ENCODE measurements at regions not wholly inside any gene's neighbourhood (a gene's known extent, or its start where the extent isn't known, plus 50 kb on each side); places are given as distances from the start of the nearest gene placed in this dataset.

DNA sequence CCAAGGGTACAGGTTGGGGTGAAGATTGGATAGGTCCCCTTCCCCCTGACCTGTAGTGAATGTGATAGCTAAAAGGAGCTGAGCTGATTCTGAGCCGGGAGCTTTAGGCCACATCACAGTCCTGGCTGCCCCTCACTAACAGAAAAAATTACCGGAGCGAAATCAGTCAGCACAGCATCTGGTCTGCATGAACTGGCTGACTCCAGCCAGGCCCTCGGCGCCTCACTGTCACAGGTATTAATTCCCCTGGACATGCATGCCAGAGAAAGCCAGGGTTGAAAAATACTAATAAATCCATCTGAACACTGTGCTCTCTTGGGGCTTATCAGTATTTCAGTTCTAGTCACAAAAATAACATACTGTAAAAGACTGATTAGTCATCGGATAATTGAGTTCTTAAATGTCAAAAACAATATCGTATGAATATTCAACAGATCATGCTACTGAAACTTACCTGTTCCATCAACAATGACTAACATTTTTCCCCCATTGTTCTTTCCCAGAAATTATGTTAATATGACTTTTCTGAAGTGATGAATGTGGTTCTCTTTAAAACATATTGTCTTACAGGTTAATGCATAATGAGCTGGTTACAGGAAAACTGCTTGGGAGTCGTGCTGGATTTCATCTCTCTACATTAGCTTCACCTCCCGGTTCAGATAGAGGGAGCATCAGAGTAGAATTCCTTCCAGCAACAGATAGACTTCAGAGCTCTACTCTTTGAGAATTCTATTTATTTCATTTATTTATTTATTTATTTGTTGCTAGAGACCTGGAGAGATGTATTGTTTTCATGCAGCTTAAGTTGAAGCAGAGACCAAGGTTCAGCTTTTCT lies 387.7 kb downstream of the NXPE2 start:
- no peak for TF ChIP-seq POLR2AphosphoS5 (IDR thresholded peaks at IDR 0.05)
- no peak for TF ChIP-seq POLR2A (IDR thresholded peaks at IDR 0.05)
- TF ChIP-seq CTCF (IDR thresholded peaks at IDR 0.05), result no peak
- TF ChIP-seq EP300 (IDR thresholded peaks at IDR 0.05), result no peak

DNA sequence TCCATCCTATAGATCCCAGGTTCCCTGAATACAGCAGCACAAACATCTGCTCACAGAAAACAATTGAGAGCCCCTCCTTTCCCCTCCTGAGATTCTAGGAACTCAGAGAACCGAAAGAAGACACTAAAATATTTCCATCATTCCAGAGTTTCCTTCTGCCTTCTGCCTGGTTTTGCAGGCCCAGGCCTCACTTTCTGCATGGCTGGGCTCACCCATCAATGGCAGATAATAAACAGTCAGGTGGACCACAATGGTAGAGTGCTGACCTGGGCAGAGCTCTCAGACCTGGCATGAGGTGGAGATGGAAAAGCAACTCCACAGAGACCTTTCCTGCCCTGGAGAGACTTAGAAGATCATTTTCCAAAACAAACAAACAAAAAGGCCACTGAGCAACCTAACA lies 389.1 kb downstream of the NXPE2 start:
- TF ChIP-seq POLR2A (IDR thresholded peaks at IDR 0.05) (no peak), POLR2AphosphoS5 (IDR thresholded peaks at IDR 0.05) (no peak), CTCF (IDR thresholded peaks at IDR 0.05) (no peak), EP300 (IDR thresholded peaks at IDR 0.05) (no peak)
- no peaks in the 10 kb centered on the region for H3K4me1 ChIP-seq

More for the DNA sequence above, 387.7 kb downstream of the NXPE2 start:
- no peaks in the 10 kb centered on the region for H3K27me3 ChIP-seq
- H3K4me1 ChIP-seq, result no peaks in the 10 kb centered on the region
- 71 to 74% methylated on average over 4 to 9 of the region's 9 CpGs for WGBS, 2 donors (ENCODE audit: low coverage in 1 of 2)
- H3K27ac ChIP-seq, result no peak overlapping the region
- ATAC-seq, result no peak
- peaks cover 0 to 14% (median 0%) of the 10 kb centered on the region in 3 donors for H3K9me3 ChIP-seq
- no peaks in the 10 kb centered on the region for H3K36me3 ChIP-seq
- H3K4me3 ChIP-seq, result no peak overlapping the region

DNA sequence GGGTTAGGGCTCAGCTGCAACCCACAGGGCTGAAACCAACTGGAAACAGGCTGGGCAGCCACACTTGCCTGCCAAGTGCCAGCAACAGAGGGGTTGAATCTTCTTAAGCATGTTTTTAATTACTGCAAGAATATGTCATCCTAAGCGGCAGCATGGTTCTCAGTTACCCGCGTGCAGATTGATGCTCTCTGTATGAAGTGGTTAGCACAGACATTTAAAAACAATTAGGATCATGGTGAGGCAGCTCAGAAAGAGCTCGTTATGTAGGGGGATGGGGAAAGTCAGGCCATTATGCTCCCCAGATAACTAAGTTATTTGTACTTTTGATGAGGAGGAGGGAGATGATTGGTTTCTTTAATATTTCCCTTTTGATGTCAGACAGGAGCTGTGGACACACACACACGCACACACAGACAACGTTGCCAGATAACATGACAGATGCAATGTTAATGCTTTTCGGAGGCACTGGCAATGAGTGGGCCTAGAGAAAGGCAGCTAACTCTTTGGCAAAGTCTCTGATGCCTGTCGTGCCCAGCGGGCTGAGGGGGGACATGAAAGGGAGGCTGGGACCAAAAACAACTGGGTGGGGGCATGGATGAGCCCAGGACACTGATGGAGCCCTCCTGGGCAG lies 389.7 kb downstream of the NXPE2 start:
- Histone ChIP-seq H3K27me3 (no peaks in the 10 kb centered on the region), H3K36me3 (no peaks in the 10 kb centered on the region), H3K4me3 (no peak overlapping the region), H3K9me3 (peaks cover 0 to 14% (median 0%) of the 10 kb centered on the region in 3 donors), H3K27ac (no peak overlapping the region), H3K4me1 (no peaks in the 10 kb centered on the region)
- no peak for ATAC-seq
- TF ChIP-seq POLR2AphosphoS5 (IDR thresholded peaks at IDR 0.05) (no peak), EP300 (IDR thresholded peaks at IDR 0.05) (no peak), POLR2A (IDR thresholded peaks at IDR 0.05) (no peak), CTCF (IDR thresholded peaks at IDR 0.05) (no peak)
- WGBS, 2 donors (ENCODE audit: low coverage in 1 of 2), result 40 to 48% methylated on average over 6 to 8 of the region's 9 CpGs

More for the DNA sequence above, 389.1 kb downstream of the NXPE2 start:
- H3K36me3 ChIP-seq, result no peaks in the 10 kb centered on the region
- H3K27ac ChIP-seq, result no peak overlapping the region
- no peaks in the 10 kb centered on the region for H3K27me3 ChIP-seq
- peaks cover 0 to 14% (median 0%) of the 10 kb centered on the region in 3 donors for H3K9me3 ChIP-seq
- WGBS, 2 donors (ENCODE audit: low coverage in 1 of 2), result 0% methylated on average over 1 of the region's 1 CpG; no CpG with 5 or more reads in 1 of the 2 donors
- no peak for ATAC-seq
- no peak overlapping the region for H3K4me3 ChIP-seq

GRCh38 chr11:115069599-115069998 lies 391.3 kb downstream of the NXPE2 start:
- TF ChIP-seq CTCF (IDR thresholded peaks at IDR 0.05), result no peak
- no peak for TF ChIP-seq EP300 (IDR thresholded peaks at IDR 0.05)
- TF ChIP-seq POLR2A (IDR thresholded peaks at IDR 0.05), result no peak
- TF ChIP-seq POLR2AphosphoS5 (IDR thresholded peaks at IDR 0.05), result no peak
- WGBS, 2 donors (ENCODE audit: low coverage in 1 of 2), result 88 to 97% methylated on average over 3 to 6 of the region's 6 CpGs

More at GRCh38 chr11:115069599-115069998, 391.3 kb downstream of the NXPE2 start:
- Histone ChIP-seq H3K4me1 (no peaks in the 10 kb centered on the region), H3K36me3 (no peaks in the 10 kb centered on the region), H3K9me3 (peaks cover 0 to 14% (median 0%) of the 10 kb centered on the region in 3 donors), H3K27ac (no peak overlapping the region), H3K27me3 (no peaks in the 10 kb centered on the region), H3K4me3 (no peak overlapping the region)
- no peak for ATAC-seq
